ENCODE measurements at regions not wholly inside any gene's neighbourhood (a gene's known extent, or its start where the extent isn't known, plus 50 kb on each side); places are given as distances from the start of the nearest gene placed in this dataset.

DNA sequence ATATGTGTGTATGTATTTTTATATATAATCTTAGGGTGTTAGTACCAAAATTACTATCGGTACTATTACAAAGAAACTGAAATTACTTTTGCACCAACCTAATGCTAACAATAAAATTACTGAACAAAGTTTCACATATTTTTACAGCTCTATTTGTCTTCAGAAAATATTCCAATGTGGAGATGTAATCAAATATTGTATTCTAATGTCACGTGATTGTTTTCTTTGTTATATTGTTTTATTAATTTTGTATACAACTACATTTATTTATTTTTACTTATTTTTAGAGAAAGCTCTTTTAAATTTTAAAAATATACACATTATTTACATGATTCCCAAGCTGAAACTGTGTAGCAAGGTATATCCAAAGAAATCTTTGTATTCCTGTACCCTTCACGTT is 227.1 kb upstream of the KLF12 start:
- no peak for DNase-seq (ENCODE audit: low read depth in 6 of 9, low spot score in 9 of 9)
- no peak overlapping the region for H3K4me3 ChIP-seq (ENCODE audit: low read length in 2 of 2)
- H3K9me3 ChIP-seq (ENCODE audit: control insufficient read depth in 2 of 2, insufficient read depth in 1 of 2, low read length in 1 of 2) = no peaks in the 10 kb centered on the region
- WGBS = over 99% methylated on average over 3 of the region's 3 CpGs
- no peaks in the 10 kb centered on the region for H3K36me3 ChIP-seq (ENCODE audit: control insufficient read depth in 2 of 2, insufficient read depth in 2 of 2, low read length in 1 of 2)
- no peak overlapping the region for H3K27ac ChIP-seq (ENCODE audit: low read depth in 1 of 2, low read length in 1 of 2)
- no peaks in the 10 kb centered on the region for H3K4me1 ChIP-seq (ENCODE audit: control insufficient read depth in 2 of 2, insufficient read depth in 2 of 2, low read length in 2 of 2)
- no peaks in the 10 kb centered on the region for H3K27me3 ChIP-seq (ENCODE audit: control insufficient read depth in 2 of 2, insufficient read depth in 1 of 2, low read length in 1 of 2)

DNA sequence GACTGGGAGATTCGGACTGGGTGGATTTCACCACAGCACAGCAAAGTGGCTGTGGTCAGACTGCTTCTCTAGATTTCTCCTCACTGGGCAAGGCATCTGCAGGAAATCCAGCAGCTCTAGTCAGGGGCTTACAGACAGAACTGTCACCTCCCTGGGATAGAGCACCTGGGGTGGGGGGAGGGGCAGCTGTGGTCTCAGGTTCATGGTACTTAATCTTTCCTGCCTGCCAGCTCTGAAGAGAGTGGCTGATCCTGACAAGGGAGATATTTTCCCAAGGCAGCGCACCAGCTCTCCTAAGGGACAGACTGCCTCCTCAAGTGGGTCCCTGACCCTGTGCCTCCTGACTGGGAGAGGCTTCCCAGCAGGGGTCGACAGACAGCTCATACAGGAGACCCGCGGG is 212.8 kb upstream of the KLF12 start:
- DNase-seq (ENCODE audit: low read depth in 6 of 9, low spot score in 9 of 9) = no peak
- H3K27me3 ChIP-seq (ENCODE audit: control insufficient read depth in 2 of 2, insufficient read depth in 1 of 2, low read length in 1 of 2) = no peaks in the 10 kb centered on the region
- WGBS = 86% methylated on average over 5 of the region's 5 CpGs
- no peak overlapping the region for H3K27ac ChIP-seq (ENCODE audit: low read depth in 1 of 2, low read length in 1 of 2)
- no peak overlapping the region for H3K4me3 ChIP-seq (ENCODE audit: low read length in 2 of 2)
- H3K9me3 ChIP-seq (ENCODE audit: control insufficient read depth in 2 of 2, insufficient read depth in 1 of 2, low read length in 1 of 2) = no peaks in the 10 kb centered on the region
- H3K4me1 ChIP-seq (ENCODE audit: control insufficient read depth in 2 of 2, insufficient read depth in 2 of 2, low read length in 2 of 2) = no peaks in the 10 kb centered on the region
- H3K36me3 ChIP-seq (ENCODE audit: control insufficient read depth in 2 of 2, insufficient read depth in 2 of 2, low read length in 1 of 2) = no peaks in the 10 kb centered on the region

DNA sequence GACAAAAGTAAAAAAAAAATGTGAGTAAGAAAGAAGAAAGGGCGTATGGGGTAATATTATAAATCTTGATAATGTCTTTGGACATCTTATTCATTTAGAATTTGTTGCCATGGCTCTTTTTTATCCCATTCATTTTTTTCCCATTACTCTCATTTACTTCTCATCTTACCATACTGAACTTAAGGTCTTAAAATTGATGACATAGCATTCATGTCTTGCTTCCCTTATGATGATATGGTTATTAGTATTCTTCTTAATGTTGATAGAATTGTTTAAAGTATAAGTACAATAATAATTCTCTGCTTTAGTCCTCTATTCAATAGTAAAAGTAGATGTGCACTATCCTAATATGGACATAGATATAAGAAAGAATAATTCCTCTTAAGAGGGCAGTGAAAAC is 204.1 kb upstream of the KLF12 start:
- Histone ChIP-seq H3K4me1 (ENCODE audit: control insufficient read depth in 2 of 2, insufficient read depth in 2 of 2, low read length in 2 of 2) (no peaks in the 10 kb centered on the region), H3K4me3 (ENCODE audit: low read length in 2 of 2) (no peak overlapping the region), H3K36me3 (ENCODE audit: control insufficient read depth in 2 of 2, insufficient read depth in 2 of 2, low read length in 1 of 2) (no peaks in the 10 kb centered on the region), H3K9me3 (ENCODE audit: control insufficient read depth in 2 of 2, insufficient read depth in 1 of 2, low read length in 1 of 2) (no peaks in the 10 kb centered on the region), H3K27ac (ENCODE audit: low read depth in 1 of 2, low read length in 1 of 2) (no peak overlapping the region), H3K27me3 (ENCODE audit: control insufficient read depth in 2 of 2, insufficient read depth in 1 of 2, low read length in 1 of 2) (no peaks in the 10 kb centered on the region)
- 98% methylated on average over 1 of the region's 1 CpG for WGBS
- no peak for DNase-seq (ENCODE audit: low read depth in 6 of 9, low spot score in 9 of 9)

DNA sequence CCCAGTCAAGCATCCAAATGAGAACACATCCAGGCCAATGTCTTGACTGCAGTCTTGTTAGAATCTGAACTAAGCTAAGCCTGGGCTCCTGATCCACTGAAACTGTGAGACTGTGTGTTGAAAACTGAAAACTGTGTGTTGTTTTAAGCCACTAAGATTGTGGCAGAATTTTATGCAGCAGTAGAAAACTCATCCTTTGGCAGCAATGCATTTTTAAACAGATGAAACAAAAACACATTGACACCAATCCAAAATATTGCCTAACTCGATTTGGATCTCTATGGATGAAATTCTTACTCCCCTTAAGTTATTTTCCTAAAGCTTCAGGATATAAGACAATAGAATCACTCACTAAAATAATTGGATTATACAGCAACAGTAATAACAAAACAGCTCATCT is 202.3 kb upstream of the KLF12 start:
- Histone ChIP-seq H3K27me3 (ENCODE audit: control insufficient read depth in 2 of 2, insufficient read depth in 1 of 2, low read length in 1 of 2) (no peaks in the 10 kb centered on the region), H3K4me3 (ENCODE audit: low read length in 2 of 2) (no peak overlapping the region), H3K4me1 (ENCODE audit: control insufficient read depth in 2 of 2, insufficient read depth in 2 of 2, low read length in 2 of 2) (no peaks in the 10 kb centered on the region), H3K27ac (ENCODE audit: low read depth in 1 of 2, low read length in 1 of 2) (no peak overlapping the region), H3K9me3 (ENCODE audit: control insufficient read depth in 2 of 2, insufficient read depth in 1 of 2, low read length in 1 of 2) (no peaks in the 10 kb centered on the region), H3K36me3 (ENCODE audit: control insufficient read depth in 2 of 2, insufficient read depth in 2 of 2, low read length in 1 of 2) (no peaks in the 10 kb centered on the region)
- no peak for DNase-seq (ENCODE audit: low read depth in 6 of 9, low spot score in 9 of 9)
- 77% methylated on average over 1 of the region's 1 CpG for WGBS

DNA sequence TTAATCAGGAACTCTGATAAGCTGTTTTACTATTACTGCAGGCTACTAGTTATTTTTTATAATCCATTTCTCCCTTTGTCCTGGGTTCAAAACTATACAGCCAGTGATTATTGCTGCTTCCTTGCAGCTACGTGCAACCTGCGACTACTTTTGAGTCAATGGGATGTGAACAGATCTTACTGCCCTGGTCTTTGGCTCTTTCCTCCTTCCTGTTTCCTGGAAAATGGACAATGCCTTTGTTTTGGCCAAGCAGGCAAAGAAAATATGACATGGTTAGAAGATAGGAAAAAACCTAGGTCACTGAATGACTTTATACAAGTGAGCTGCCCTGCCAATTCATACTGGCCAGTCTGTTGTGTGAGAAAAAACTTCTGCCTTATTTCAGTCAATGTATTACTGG is 201.2 kb upstream of the KLF12 start:
- Histone ChIP-seq H3K9me3 (ENCODE audit: control insufficient read depth in 2 of 2, insufficient read depth in 1 of 2, low read length in 1 of 2) (no peaks in the 10 kb centered on the region), H3K27ac (ENCODE audit: low read depth in 1 of 2, low read length in 1 of 2) (no peak overlapping the region), H3K27me3 (ENCODE audit: control insufficient read depth in 2 of 2, insufficient read depth in 1 of 2, low read length in 1 of 2) (no peaks in the 10 kb centered on the region), H3K4me1 (ENCODE audit: control insufficient read depth in 2 of 2, insufficient read depth in 2 of 2, low read length in 2 of 2) (no peaks in the 10 kb centered on the region), H3K36me3 (ENCODE audit: control insufficient read depth in 2 of 2, insufficient read depth in 2 of 2, low read length in 1 of 2) (no peaks in the 10 kb centered on the region), H3K4me3 (ENCODE audit: low read length in 2 of 2) (no peak overlapping the region)
- no peak for DNase-seq (ENCODE audit: low read depth in 6 of 9, low spot score in 9 of 9)
- WGBS = 95% methylated on average over 2 of the region's 2 CpGs

DNA sequence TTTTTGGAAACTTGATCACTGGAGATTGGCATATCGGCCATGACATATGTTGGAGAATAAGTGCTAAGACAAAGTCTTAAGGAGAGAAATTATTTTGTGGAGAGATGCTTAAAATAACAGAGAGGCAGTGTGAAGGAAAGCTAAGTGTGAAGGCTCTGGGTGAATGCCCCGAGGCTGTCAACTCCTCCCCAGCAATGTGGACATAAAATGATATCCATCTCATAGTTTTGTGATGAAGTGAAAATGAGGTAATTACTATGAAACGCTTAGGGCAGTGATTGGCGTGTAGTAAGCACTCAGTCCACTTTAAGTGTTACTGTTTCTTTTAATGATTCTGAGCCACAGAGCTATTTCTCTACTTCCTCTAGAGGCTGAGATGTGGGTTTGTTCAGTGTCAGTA is 195.8 kb upstream of the KLF12 start:
- Histone ChIP-seq H3K4me3 (ENCODE audit: low read length in 2 of 2) (no peak overlapping the region), H3K36me3 (ENCODE audit: control insufficient read depth in 2 of 2, insufficient read depth in 2 of 2, low read length in 1 of 2) (no peaks in the 10 kb centered on the region), H3K9me3 (ENCODE audit: control insufficient read depth in 2 of 2, insufficient read depth in 1 of 2, low read length in 1 of 2) (no peaks in the 10 kb centered on the region), H3K27ac (ENCODE audit: low read depth in 1 of 2, low read length in 1 of 2) (no peak overlapping the region), H3K27me3 (ENCODE audit: control insufficient read depth in 2 of 2, insufficient read depth in 1 of 2, low read length in 1 of 2) (no peaks in the 10 kb centered on the region), H3K4me1 (ENCODE audit: control insufficient read depth in 2 of 2, insufficient read depth in 2 of 2, low read length in 2 of 2) (no peaks in the 10 kb centered on the region)
- no peak for DNase-seq (ENCODE audit: low read depth in 6 of 9, low spot score in 9 of 9)
- 91% methylated on average over 4 of the region's 4 CpGs for WGBS

- Histone ChIP-seq H3K36me3 (ENCODE audit: control insufficient read depth in 2 of 2, insufficient read depth in 2 of 2, low read length in 1 of 2) (no peaks in the 10 kb centered on the region), H3K4me3 (ENCODE audit: low read length in 2 of 2) (no peak overlapping the region), H3K9me3 (ENCODE audit: control insufficient read depth in 2 of 2, insufficient read depth in 1 of 2, low read length in 1 of 2) (no peaks in the 10 kb centered on the region), H3K4me1 (ENCODE audit: control insufficient read depth in 2 of 2, insufficient read depth in 2 of 2, low read length in 2 of 2) (no peaks in the 10 kb centered on the region), H3K27ac (ENCODE audit: low read depth in 1 of 2, low read length in 1 of 2) (no peak overlapping the region), H3K27me3 (ENCODE audit: control insufficient read depth in 2 of 2, insufficient read depth in 1 of 2, low read length in 1 of 2) (no peaks in the 10 kb centered on the region)
- 95% methylated on average over 3 of the region's 3 CpGs for WGBS
- DNase-seq (ENCODE audit: low read depth in 6 of 9, low spot score in 9 of 9) = no peak
These were observed 190.9 kb upstream of the KLF12 start for GRCh38 chr13:74325106-74325505.

GRCh38 chr13:74324338-74324737 is 190.1 kb upstream of the KLF12 start:
- H3K9me3 ChIP-seq (ENCODE audit: control insufficient read depth in 2 of 2, insufficient read depth in 1 of 2, low read length in 1 of 2) = no peaks in the 10 kb centered on the region
- H3K27ac ChIP-seq (ENCODE audit: low read depth in 1 of 2, low read length in 1 of 2) = no peak overlapping the region
- no peaks in the 10 kb centered on the region for H3K27me3 ChIP-seq (ENCODE audit: control insufficient read depth in 2 of 2, insufficient read depth in 1 of 2, low read length in 1 of 2)
- WGBS = 92% methylated on average over 1 of the region's 1 CpG
- no peaks in the 10 kb centered on the region for H3K4me1 ChIP-seq (ENCODE audit: control insufficient read depth in 2 of 2, insufficient read depth in 2 of 2, low read length in 2 of 2)
- H3K36me3 ChIP-seq (ENCODE audit: control insufficient read depth in 2 of 2, insufficient read depth in 2 of 2, low read length in 1 of 2) = no peaks in the 10 kb centered on the region
- H3K4me3 ChIP-seq (ENCODE audit: low read length in 2 of 2) = no peak overlapping the region
- no peak for DNase-seq (ENCODE audit: low read depth in 6 of 9, low spot score in 9 of 9)

DNA sequence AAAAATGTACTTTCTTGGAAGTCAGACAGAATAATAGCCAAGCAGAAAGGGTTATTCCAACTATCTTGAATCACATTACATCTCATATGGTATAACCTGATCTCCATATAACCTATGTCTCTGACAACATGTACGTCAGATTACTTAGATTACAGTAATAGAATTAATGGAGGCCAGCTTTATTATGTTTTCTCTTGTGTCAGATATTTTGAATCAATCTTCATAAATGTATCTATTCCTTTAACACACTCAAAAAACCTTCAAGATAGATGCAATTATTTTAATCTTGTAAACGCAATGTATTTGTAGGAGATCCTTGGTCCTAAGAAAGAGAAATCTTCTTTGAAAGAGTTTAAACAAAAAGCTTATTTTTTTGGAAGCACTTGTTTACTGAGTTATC is 188.4 kb upstream of the KLF12 start:
- 97% methylated on average over 2 of the region's 2 CpGs for WGBS
- Histone ChIP-seq H3K27ac (ENCODE audit: low read depth in 1 of 2, low read length in 1 of 2) (no peak overlapping the region), H3K36me3 (ENCODE audit: control insufficient read depth in 2 of 2, insufficient read depth in 2 of 2, low read length in 1 of 2) (no peaks in the 10 kb centered on the region), H3K9me3 (ENCODE audit: control insufficient read depth in 2 of 2, insufficient read depth in 1 of 2, low read length in 1 of 2) (no peaks in the 10 kb centered on the region), H3K4me3 (ENCODE audit: low read length in 2 of 2) (no peak overlapping the region), H3K27me3 (ENCODE audit: control insufficient read depth in 2 of 2, insufficient read depth in 1 of 2, low read length in 1 of 2) (no peaks in the 10 kb centered on the region), H3K4me1 (ENCODE audit: control insufficient read depth in 2 of 2, insufficient read depth in 2 of 2, low read length in 2 of 2) (no peaks in the 10 kb centered on the region)
- no peak for DNase-seq (ENCODE audit: low read depth in 6 of 9, low spot score in 9 of 9)

GRCh38 chr13:74320282-74320681 is 186.1 kb upstream of the KLF12 start:
- Histone ChIP-seq H3K4me1 (ENCODE audit: control insufficient read depth in 2 of 2, insufficient read depth in 2 of 2, low read length in 2 of 2) (no peaks in the 10 kb centered on the region), H3K9me3 (ENCODE audit: control insufficient read depth in 2 of 2, insufficient read depth in 1 of 2, low read length in 1 of 2) (no peaks in the 10 kb centered on the region), H3K27me3 (ENCODE audit: control insufficient read depth in 2 of 2, insufficient read depth in 1 of 2, low read length in 1 of 2) (no peaks in the 10 kb centered on the region), H3K27ac (ENCODE audit: low read depth in 1 of 2, low read length in 1 of 2) (no peak overlapping the region), H3K4me3 (ENCODE audit: low read length in 2 of 2) (no peak overlapping the region), H3K36me3 (ENCODE audit: control insufficient read depth in 2 of 2, insufficient read depth in 2 of 2, low read length in 1 of 2) (no peaks in the 10 kb centered on the region)
- no peak for DNase-seq (ENCODE audit: low read depth in 6 of 9, low spot score in 9 of 9)
- 90% methylated on average over 2 of the region's 2 CpGs for WGBS

Measured in thymus (tissue), 11 donors.